ENCODE measurements at regions not wholly inside any gene's neighbourhood (a gene's known extent, or its start where the extent isn't known, plus 50 kb on each side); places are given as distances from the start of the nearest gene placed in this dataset.

GRCh38 chr3:189534531-189534930 lies 96.7 kb upstream of the TP63 start:
- TF ChIP-seq, protein P1, sequence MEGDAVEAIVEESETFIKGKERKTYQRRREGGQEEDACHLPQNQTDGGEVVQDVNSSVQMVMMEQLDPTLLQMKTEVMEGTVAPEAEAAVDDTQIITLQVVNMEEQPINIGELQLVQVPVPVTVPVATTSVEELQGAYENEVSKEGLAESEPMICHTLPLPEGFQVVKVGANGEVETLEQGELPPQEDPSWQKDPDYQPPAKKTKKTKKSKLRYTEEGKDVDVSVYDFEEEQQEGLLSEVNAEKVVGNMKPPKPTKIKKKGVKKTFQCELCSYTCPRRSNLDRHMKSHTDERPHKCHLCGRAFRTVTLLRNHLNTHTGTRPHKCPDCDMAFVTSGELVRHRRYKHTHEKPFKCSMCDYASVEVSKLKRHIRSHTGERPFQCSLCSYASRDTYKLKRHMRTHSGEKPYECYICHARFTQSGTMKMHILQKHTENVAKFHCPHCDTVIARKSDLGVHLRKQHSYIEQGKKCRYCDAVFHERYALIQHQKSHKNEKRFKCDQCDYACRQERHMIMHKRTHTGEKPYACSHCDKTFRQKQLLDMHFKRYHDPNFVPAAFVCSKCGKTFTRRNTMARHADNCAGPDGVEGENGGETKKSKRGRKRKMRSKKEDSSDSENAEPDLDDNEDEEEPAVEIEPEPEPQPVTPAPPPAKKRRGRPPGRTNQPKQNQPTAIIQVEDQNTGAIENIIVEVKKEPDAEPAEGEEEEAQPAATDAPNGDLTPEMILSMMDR (IDR thresholded peaks at IDR 0.05) = no peak
- TF ChIP-seq ETV6 (CRISPR knock-in tag; IDR thresholded peaks at IDR 0.05) (no peak), FOXJ3 (CRISPR knock-in tag; IDR thresholded peaks at IDR 0.05; ENCODE audit: borderline replicate concordance) (no peak), TEAD4 (CRISPR knock-in tag; IDR thresholded peaks at IDR 0.05) (no peak), E2F5 (CRISPR knock-in tag; IDR thresholded peaks at IDR 0.05) (no peak), KAT7 (CRISPR knock-in tag; IDR thresholded peaks at IDR 0.05; ENCODE audit: borderline replicate concordance) (no peak), MYBL2 (CRISPR knock-in tag; IDR thresholded peaks at IDR 0.05) (no peak), ELF4 (CRISPR knock-in tag; IDR thresholded peaks at IDR 0.05; ENCODE audit: low read depth) (no peak), CREB1 (CRISPR knock-in tag; IDR thresholded peaks at IDR 0.05) (no peak), ZBTB21 (CRISPR knock-in tag; IDR thresholded peaks at IDR 0.05; ENCODE audit: borderline replicate concordance) (no peak)
- TF ChIP-seq, protein P2, sequence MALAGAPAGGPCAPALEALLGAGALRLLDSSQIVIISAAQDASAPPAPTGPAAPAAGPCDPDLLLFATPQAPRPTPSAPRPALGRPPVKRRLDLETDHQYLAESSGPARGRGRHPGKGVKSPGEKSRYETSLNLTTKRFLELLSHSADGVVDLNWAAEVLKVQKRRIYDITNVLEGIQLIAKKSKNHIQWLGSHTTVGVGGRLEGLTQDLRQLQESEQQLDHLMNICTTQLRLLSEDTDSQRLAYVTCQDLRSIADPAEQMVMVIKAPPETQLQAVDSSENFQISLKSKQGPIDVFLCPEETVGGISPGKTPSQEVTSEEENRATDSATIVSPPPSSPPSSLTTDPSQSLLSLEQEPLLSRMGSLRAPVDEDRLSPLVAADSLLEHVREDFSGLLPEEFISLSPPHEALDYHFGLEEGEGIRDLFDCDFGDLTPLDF (CRISPR knock-in tag; IDR thresholded peaks at IDR 0.05) = no peak
- TF ChIP-seq, protein P3, sequence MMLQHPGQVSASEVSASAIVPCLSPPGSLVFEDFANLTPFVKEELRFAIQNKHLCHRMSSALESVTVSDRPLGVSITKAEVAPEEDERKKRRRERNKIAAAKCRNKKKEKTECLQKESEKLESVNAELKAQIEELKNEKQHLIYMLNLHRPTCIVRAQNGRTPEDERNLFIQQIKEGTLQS (CRISPR knock-in tag; conservative IDR thresholded peaks at IDR 0.05) = no peak
- TF ChIP-seq, protein P4, sequence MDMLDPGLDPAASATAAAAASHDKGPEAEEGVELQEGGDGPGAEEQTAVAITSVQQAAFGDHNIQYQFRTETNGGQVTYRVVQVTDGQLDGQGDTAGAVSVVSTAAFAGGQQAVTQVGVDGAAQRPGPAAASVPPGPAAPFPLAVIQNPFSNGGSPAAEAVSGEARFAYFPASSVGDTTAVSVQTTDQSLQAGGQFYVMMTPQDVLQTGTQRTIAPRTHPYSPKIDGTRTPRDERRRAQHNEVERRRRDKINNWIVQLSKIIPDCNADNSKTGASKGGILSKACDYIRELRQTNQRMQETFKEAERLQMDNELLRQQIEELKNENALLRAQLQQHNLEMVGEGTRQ (CRISPR knock-in tag; IDR thresholded peaks at IDR 0.05) = no peak

Measured in WTC11 (cell line).